ENCODE measurements at regions not wholly inside any gene's neighbourhood (a gene's known extent, or its start where the extent isn't known, plus 50 kb on each side); places are given as distances from the start of the nearest gene placed in this dataset.

- DNase-seq = no peak
- no peaks in the 10 kb centered on the region for H3K27me3 ChIP-seq (ENCODE audit: insufficient read depth, low read length, poor library complexity)
- no peaks in the 10 kb centered on the region for H3K36me3 ChIP-seq (ENCODE audit: insufficient read depth, low read length)
- no peak overlapping the region for H3K4me2 ChIP-seq (ENCODE audit: insufficient read depth, low read length)
- no peak overlapping the region for H3K27ac ChIP-seq (ENCODE audit: low read length)
- H3K9me3 ChIP-seq (ENCODE audit: insufficient read depth, low read length, severe bottlenecking) = no peaks in the 10 kb centered on the region
- no peaks in the 10 kb centered on the region for H3K79me2 ChIP-seq (ENCODE audit: insufficient read depth, low read length)
- no peaks in the 10 kb centered on the region for H3K4me1 ChIP-seq (ENCODE audit: insufficient read depth, low read length)
- no peak for ATAC-seq (ENCODE audit: insufficient read depth, low read depth)
- H2AFZ ChIP-seq (ENCODE audit: low read depth, low read length) = no peak overlapping the region
- H3K4me3 ChIP-seq (ENCODE audit: low read depth in 1 of 2, low read length in 2 of 2) = no peak overlapping the region
- no peaks in the 10 kb centered on the region for H4K20me1 ChIP-seq (ENCODE audit: insufficient read depth, low read length)
- TF ChIP-seq EZH2 (IDR thresholded peaks at IDR 0.05; ENCODE audit: borderline replicate concordance, low read depth, low read length, severe bottlenecking) (no peak), CTCF (IDR thresholded peaks at IDR 0.05; ENCODE audit: borderline replicate concordance, extremely low read depth, low read length, poor library complexity, severe bottlenecking) (no peak)
- H3K9ac ChIP-seq (ENCODE audit: low read depth, low read length) = no peak overlapping the region
Observed at GRCh38 chrX:107574054-107574683, 54.1 kb upstream of the PRPS1 start.

GRCh38 chrX:107574711-107575110 is 53.6 kb upstream of the PRPS1 start:
- Histone ChIP-seq H3K36me3 (ENCODE audit: insufficient read depth, low read length) (no peaks in the 10 kb centered on the region), H3K9me3 (ENCODE audit: insufficient read depth, low read length, severe bottlenecking) (no peaks in the 10 kb centered on the region), H3K4me1 (ENCODE audit: insufficient read depth, low read length) (no peaks in the 10 kb centered on the region), H4K20me1 (ENCODE audit: insufficient read depth, low read length) (no peaks in the 10 kb centered on the region), H2AFZ (ENCODE audit: low read depth, low read length) (no peak overlapping the region), H3K27ac (ENCODE audit: low read length) (no peak overlapping the region), H3K4me3 (ENCODE audit: low read depth in 1 of 2, low read length in 2 of 2) (no peak overlapping the region), H3K27me3 (ENCODE audit: insufficient read depth, low read length, poor library complexity) (no peaks in the 10 kb centered on the region), H3K79me2 (ENCODE audit: insufficient read depth, low read length) (no peaks in the 10 kb centered on the region), H3K9ac (ENCODE audit: low read depth, low read length) (no peak overlapping the region), H3K4me2 (ENCODE audit: insufficient read depth, low read length) (no peak overlapping the region)
- no peak for ATAC-seq (ENCODE audit: insufficient read depth, low read depth)
- TF ChIP-seq CTCF (IDR thresholded peaks at IDR 0.05; ENCODE audit: borderline replicate concordance, extremely low read depth, low read length, poor library complexity, severe bottlenecking) = no peak
- DNase-seq = no peak

- Histone ChIP-seq H3K9me3 (ENCODE audit: insufficient read depth, low read length, severe bottlenecking) (no peaks in the 10 kb centered on the region), H4K20me1 (ENCODE audit: insufficient read depth, low read length) (no peaks in the 10 kb centered on the region), H3K27ac (ENCODE audit: low read length) (no peak overlapping the region), H3K4me1 (ENCODE audit: insufficient read depth, low read length) (no peaks in the 10 kb centered on the region), H3K4me3 (ENCODE audit: low read depth in 1 of 2, low read length in 2 of 2) (no peak overlapping the region), H3K79me2 (ENCODE audit: insufficient read depth, low read length) (no peaks in the 10 kb centered on the region), H3K9ac (ENCODE audit: low read depth, low read length) (no peak overlapping the region), H2AFZ (ENCODE audit: low read depth, low read length) (no peak overlapping the region), H3K4me2 (ENCODE audit: insufficient read depth, low read length) (no peak overlapping the region), H3K27me3 (ENCODE audit: insufficient read depth, low read length, poor library complexity) (no peaks in the 10 kb centered on the region), H3K36me3 (ENCODE audit: insufficient read depth, low read length) (no peaks in the 10 kb centered on the region)
- no peak for TF ChIP-seq CTCF (IDR thresholded peaks at IDR 0.05; ENCODE audit: borderline replicate concordance, extremely low read depth, low read length, poor library complexity, severe bottlenecking)
- no peak for TF ChIP-seq EZH2 (IDR thresholded peaks at IDR 0.05; ENCODE audit: borderline replicate concordance, low read depth, low read length, severe bottlenecking)
- DNase-seq (no peak), ATAC-seq (ENCODE audit: insufficient read depth, low read depth) (no peak)
Observed at GRCh38 chrX:107576392-107576791, 51.9 kb upstream of the PRPS1 start.

- H3K27ac ChIP-seq (ENCODE audit: low read length) = no peak overlapping the region
- no peaks in the 10 kb centered on the region for H3K79me2 ChIP-seq (ENCODE audit: insufficient read depth, low read length)
- H3K4me3 ChIP-seq (ENCODE audit: low read depth in 1 of 2, low read length in 2 of 2) = no peak overlapping the region
- H3K4me1 ChIP-seq (ENCODE audit: insufficient read depth, low read length) = no peaks in the 10 kb centered on the region
- ATAC-seq (ENCODE audit: insufficient read depth, low read depth) (no peak), DNase-seq (no peak)
- no peaks in the 10 kb centered on the region for H3K27me3 ChIP-seq (ENCODE audit: insufficient read depth, low read length, poor library complexity)
- H2AFZ ChIP-seq (ENCODE audit: low read depth, low read length) = no peak overlapping the region
- no peaks in the 10 kb centered on the region for H3K9me3 ChIP-seq (ENCODE audit: insufficient read depth, low read length, severe bottlenecking)
- no peaks in the 10 kb centered on the region for H3K36me3 ChIP-seq (ENCODE audit: insufficient read depth, low read length)
- no peak for TF ChIP-seq CTCF (IDR thresholded peaks at IDR 0.05; ENCODE audit: borderline replicate concordance, extremely low read depth, low read length, poor library complexity, severe bottlenecking)
- TF ChIP-seq EZH2 (IDR thresholded peaks at IDR 0.05; ENCODE audit: borderline replicate concordance, low read depth, low read length, severe bottlenecking) = no peak
- H3K9ac ChIP-seq (ENCODE audit: low read depth, low read length) = no peak overlapping the region
- no peak overlapping the region for H3K4me2 ChIP-seq (ENCODE audit: insufficient read depth, low read length)
- H4K20me1 ChIP-seq (ENCODE audit: insufficient read depth, low read length) = no peaks in the 10 kb centered on the region
Observed at GRCh38 chrX:107576841-107577240, 51.5 kb upstream of the PRPS1 start.
